ENCODE measurements at regions not wholly inside any gene's neighbourhood (a gene's known extent, or its start where the extent isn't known, plus 50 kb on each side); places are given as distances from the start of the nearest gene placed in this dataset.

- Histone ChIP-seq H3K9me3 (no peaks in the 10 kb centered on the region), H3K36me3 (no peaks in the 10 kb centered on the region), H3K27ac (no peak overlapping the region), H3K4me1 (no peaks in the 10 kb centered on the region), H3K4me3 (no peak overlapping the region), H3K27me3 (no peaks in the 10 kb centered on the region)
- no peak for DNase-seq
- intact Hi-C loops (cut with DNase I; ENCODE audit: low total_unique reads): no loop called here
- TF ChIP-seq CTCF (IDR thresholded peaks at IDR 0.05): no peak
Observed at GRCh38 chr7:82534684-82535083, 91.1 kb upstream of the CACNA2D1 start.

GRCh38 chr7:82530361-82530760 is 86.8 kb upstream of the CACNA2D1 start:
- TF ChIP-seq CTCF (IDR thresholded peaks at IDR 0.05): no peak
- DNase-seq: no peak
- H3K27ac ChIP-seq: no peak overlapping the region
- intact Hi-C loops (cut with DNase I; ENCODE audit: low total_unique reads): no loop called here
- no peaks in the 10 kb centered on the region for H3K9me3 ChIP-seq
- no peaks in the 10 kb centered on the region for H3K27me3 ChIP-seq
- no peak overlapping the region for H3K4me3 ChIP-seq
- no peaks in the 10 kb centered on the region for H3K4me1 ChIP-seq
- no peaks in the 10 kb centered on the region for H3K36me3 ChIP-seq

- intact Hi-C loops (cut with DNase I; ENCODE audit: low total_unique reads): no loop called here
- H3K4me1 ChIP-seq: no peaks in the 10 kb centered on the region
- H3K4me3 ChIP-seq: no peak overlapping the region
- H3K9me3 ChIP-seq: no peaks in the 10 kb centered on the region
- no peak for DNase-seq
- no peak overlapping the region for H3K27ac ChIP-seq
- H3K27me3 ChIP-seq: no peaks in the 10 kb centered on the region
- no peak for TF ChIP-seq CTCF (IDR thresholded peaks at IDR 0.05)
- no peaks in the 10 kb centered on the region for H3K36me3 ChIP-seq
Observed at GRCh38 chr7:82528577-82529310, 85.2 kb upstream of the CACNA2D1 start.

- no peak for DNase-seq
- H3K27me3 ChIP-seq: no peaks in the 10 kb centered on the region
- H3K27ac ChIP-seq: no peak overlapping the region
- TF ChIP-seq CTCF (IDR thresholded peaks at IDR 0.05): no peak
- no peaks in the 10 kb centered on the region for H3K36me3 ChIP-seq
- H3K4me3 ChIP-seq: no peak overlapping the region
- intact Hi-C loops (cut with DNase I; ENCODE audit: low total_unique reads): no loop called here
- no peaks in the 10 kb centered on the region for H3K4me1 ChIP-seq
- H3K9me3 ChIP-seq: no peaks in the 10 kb centered on the region
Observed at GRCh38 chr7:82527851-82528250, 84.3 kb upstream of the CACNA2D1 start.

GRCh38 chr7:82521906-82522445 is 78.4 kb upstream of the CACNA2D1 start:
- no peaks in the 10 kb centered on the region for H3K27me3 ChIP-seq
- intact Hi-C loops (cut with DNase I; ENCODE audit: low total_unique reads): no loop called here
- TF ChIP-seq CTCF (IDR thresholded peaks at IDR 0.05): no peak
- no peak overlapping the region for H3K27ac ChIP-seq
- H3K36me3 ChIP-seq: no peaks in the 10 kb centered on the region
- no peaks in the 10 kb centered on the region for H3K9me3 ChIP-seq
- peaks cover 0 to 3% (median 0%) of the 10 kb centered on the region in 4 donors for H3K4me1 ChIP-seq
- no peak overlapping the region for H3K4me3 ChIP-seq
- DNase-seq: no peak

Measured in tibial artery (tissue), 4 donors.